IPS-15b (cell line): ENCODE measurements at regions not wholly inside any gene's neighbourhood (a gene's known extent, or its start where the extent isn't known, plus 50 kb on each side); places are given as distances from the start of the nearest gene placed in this dataset.

Experiments used
- H3K27me3 ChIP-seq: one replicate; pipeline ENCODE4 v1.6.1; 2013; ENCODE audit warnings: low read length; ENCODE audit not compliant: control insufficient read depth, insufficient read depth
- H3K36me3 ChIP-seq: one replicate; pipeline ENCODE4 v1.6.1; 2013; ENCODE audit warnings: low read length; ENCODE audit not compliant: control insufficient read depth, insufficient read depth
- H3K4me1 ChIP-seq: one replicate; pipeline ENCODE4 v1.6.1; 2013; ENCODE audit warnings: mild to moderate bottlenecking, low read length; ENCODE audit not compliant: control insufficient read depth, insufficient read depth
- H3K4me3 ChIP-seq: one replicate; pipeline ENCODE4 v1.5.1; 2013; ENCODE audit warnings: low read depth, low read length
- H3K9ac ChIP-seq: one replicate; pipeline ENCODE4 v1.6.1; 2013; ENCODE audit warnings: low read depth, mild to moderate bottlenecking, low read length
- H3K9me3 ChIP-seq: one replicate; pipeline ENCODE4 v1.6.1; 2013; ENCODE audit warnings: mild to moderate bottlenecking, low read length; ENCODE audit not compliant: control insufficient read depth, insufficient read depth

DNA sequence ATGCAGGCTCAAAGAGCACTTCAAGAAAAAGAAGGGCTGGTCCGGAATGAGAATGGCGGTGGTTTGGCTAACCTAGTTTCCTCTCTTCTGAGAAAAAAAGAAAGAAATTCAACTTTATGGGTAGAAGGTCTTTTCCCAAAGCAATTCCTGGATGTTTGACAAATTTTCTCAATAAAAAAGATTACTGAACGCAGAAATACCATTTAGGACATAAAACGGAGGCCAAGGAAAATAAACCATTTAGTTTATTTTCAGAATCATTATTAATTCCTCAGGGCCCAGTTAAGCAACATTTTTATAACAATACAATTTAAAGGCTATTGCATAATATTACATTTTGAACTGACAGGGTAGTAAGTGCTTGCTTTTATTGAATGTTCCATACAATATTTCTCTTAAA lies 284.6 kb upstream of the ANKRD30A start:
- Histone ChIP-seq H3K36me3 (no peaks in the 10 kb centered on the region), H3K27me3 (no peaks in the 10 kb centered on the region), H3K4me3 (no peak overlapping the region), H3K4me1 (no peaks in the 10 kb centered on the region), H3K9ac (no peak overlapping the region), H3K9me3 (peaks cover 28% of the 10 kb centered on the region)

DNA sequence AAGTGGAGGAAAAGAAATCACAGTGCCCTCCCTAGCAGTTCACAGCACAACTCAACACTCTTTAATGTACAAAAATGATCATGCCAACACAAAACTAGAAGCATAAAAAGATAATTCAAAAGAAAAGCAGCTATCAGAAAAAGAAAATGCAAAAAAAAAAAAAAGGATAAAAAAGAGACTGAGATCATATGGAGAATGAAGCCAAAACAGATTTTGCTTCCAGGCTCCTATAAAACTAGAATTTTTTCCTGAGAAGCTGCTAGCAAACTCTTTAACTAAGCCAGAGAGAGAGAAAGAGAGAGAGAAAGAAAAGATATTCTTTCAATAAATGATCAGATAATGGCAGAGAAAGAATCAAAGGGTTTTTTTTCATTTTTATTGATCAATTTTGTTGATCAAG lies 288.0 kb upstream of the ANKRD30A start:
- Histone ChIP-seq H3K4me1 (no peaks in the 10 kb centered on the region), H3K4me3 (no peak overlapping the region), H3K27me3 (no peaks in the 10 kb centered on the region), H3K9me3 (peaks cover 18% of the 10 kb centered on the region), H3K9ac (no peak overlapping the region), H3K36me3 (no peaks in the 10 kb centered on the region)

- H3K9ac ChIP-seq: no peak overlapping the region
- H3K9me3 ChIP-seq: peaks cover 4% of the 10 kb centered on the region
- H3K4me3 ChIP-seq: no peak overlapping the region
- no peaks in the 10 kb centered on the region for H3K27me3 ChIP-seq
- no peaks in the 10 kb centered on the region for H3K36me3 ChIP-seq
- H3K4me1 ChIP-seq: no peaks in the 10 kb centered on the region
Measured at GRCh38 chr10:36819781-36820180, 305.6 kb upstream of the ANKRD30A start.

DNA sequence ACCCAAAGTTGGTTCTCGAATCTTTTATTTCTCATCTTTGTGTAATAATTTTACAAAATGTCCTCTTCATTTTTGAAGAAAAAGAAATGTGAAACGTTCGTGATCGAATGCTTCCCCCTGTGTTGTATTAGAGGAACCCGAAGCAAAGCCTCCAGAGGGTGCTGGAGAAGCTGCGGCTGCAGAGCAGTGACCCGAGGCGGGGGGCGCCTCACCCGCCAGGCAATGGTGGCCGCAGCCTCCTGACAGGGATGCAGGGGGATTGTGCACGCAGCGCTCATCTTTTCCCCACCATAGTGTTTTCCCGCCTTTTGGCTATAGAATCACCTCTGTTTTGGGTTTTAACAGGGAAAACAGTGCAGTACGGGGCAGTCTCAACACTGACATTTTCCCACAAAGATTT lies 307.5 kb upstream of the ANKRD30A start:
- Histone ChIP-seq H3K36me3 (no peaks in the 10 kb centered on the region), H3K4me1 (no peaks in the 10 kb centered on the region), H3K9me3 (peaks cover 5% of the 10 kb centered on the region), H3K27me3 (no peaks in the 10 kb centered on the region), H3K4me3 (no peak overlapping the region), H3K9ac (no peak overlapping the region)

DNA sequence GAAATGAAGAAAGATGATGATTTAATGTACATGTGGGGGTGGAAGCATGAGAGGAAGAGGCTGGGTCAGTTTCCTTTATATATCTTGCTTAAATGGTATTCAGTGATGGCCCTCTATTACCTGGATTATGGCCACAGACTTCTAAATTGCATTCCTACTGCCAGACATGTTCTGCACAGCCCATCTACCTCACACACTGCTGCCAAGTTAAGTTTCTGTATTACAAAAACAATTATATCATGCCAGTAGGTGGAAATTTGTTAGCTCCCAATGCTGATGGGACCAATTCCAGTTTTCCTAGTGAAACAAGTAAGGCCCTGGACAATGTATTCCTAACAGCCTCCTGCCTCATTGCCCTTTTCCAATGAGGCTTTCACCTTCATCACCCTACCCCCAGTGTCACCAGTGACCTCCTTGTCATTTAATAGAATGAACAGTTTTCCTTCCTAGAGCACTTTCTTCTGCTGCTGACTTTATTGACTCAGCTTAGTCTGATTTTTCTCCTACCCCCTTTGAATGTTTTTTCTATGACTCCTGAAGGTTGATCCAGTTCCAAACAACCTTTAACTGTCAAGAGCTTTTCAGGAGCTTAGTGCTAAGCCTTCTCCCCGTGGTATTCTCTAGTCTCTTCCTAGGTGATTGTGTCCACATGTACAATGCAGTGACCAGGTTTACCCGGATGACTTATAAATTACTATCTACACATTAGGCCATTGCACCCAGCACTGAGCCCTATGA lies 316.6 kb upstream of the ANKRD30A start:
- Histone ChIP-seq H3K9me3 (peaks cover 7% of the 10 kb centered on the region), H3K9ac (no peak overlapping the region), H3K27me3 (no peaks in the 10 kb centered on the region), H3K4me1 (no peaks in the 10 kb centered on the region), H3K4me3 (no peak overlapping the region), H3K36me3 (no peaks in the 10 kb centered on the region)

DNA sequence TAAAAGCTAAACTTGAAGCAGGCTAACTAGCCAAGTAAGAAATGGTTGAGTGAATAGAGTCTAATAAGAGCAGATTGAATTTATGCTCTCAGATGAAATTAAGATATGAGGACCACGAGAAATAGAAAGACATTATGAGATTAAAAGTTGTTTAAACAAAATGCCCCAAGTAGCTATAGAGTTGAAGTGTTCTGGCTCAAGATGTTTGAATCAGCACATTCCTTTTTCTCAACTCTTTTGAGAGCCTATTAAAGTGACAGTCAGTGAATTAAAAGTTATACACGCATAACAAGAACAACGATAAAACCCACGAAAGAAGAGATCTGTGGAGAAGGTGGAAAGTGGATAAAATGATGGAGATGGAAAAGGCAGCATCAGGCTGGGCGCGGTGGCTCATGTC lies 322.2 kb upstream of the ANKRD30A start:
- Histone ChIP-seq H3K4me1 (no peaks in the 10 kb centered on the region), H3K27me3 (no peaks in the 10 kb centered on the region), H3K9ac (no peak overlapping the region), H3K36me3 (no peaks in the 10 kb centered on the region), H3K4me3 (no peak overlapping the region), H3K9me3 (no peaks in the 10 kb centered on the region)

GRCh38 chr10:36802490-36803153 lies 322.8 kb upstream of the ANKRD30A start:
- Histone ChIP-seq H3K4me1 (no peaks in the 10 kb centered on the region), H3K4me3 (no peak overlapping the region), H3K9ac (no peak overlapping the region), H3K9me3 (no peaks in the 10 kb centered on the region), H3K36me3 (no peaks in the 10 kb centered on the region), H3K27me3 (no peaks in the 10 kb centered on the region)

DNA sequence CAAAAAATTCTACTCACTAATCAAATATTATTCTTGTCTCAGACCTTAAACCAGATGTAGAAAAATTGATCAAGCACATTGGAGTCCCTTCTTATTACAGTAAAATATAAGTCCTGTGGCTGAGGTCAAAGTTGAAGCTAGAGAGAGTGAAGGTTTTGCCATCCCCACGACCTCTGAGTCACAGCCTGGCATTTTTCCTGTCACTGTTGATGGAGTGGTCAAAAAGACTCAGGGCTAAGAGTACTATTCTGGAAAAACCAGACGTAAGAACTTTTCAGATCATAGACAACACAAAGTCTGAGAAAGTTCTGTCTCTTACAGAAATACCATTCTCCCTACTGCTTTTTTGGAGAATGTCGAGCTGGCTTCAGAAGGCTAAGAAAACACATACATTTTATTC lies 323.7 kb upstream of the ANKRD30A start:
- H3K9ac ChIP-seq: no peak overlapping the region
- no peaks in the 10 kb centered on the region for H3K4me1 ChIP-seq
- H3K36me3 ChIP-seq: no peaks in the 10 kb centered on the region
- H3K27me3 ChIP-seq: no peaks in the 10 kb centered on the region
- H3K9me3 ChIP-seq: no peaks in the 10 kb centered on the region
- no peak overlapping the region for H3K4me3 ChIP-seq

GRCh38 chr10:36794981-36795380 lies 330.4 kb upstream of the ANKRD30A start:
- Histone ChIP-seq H3K27me3 (no peaks in the 10 kb centered on the region), H3K9me3 (peaks cover 4% of the 10 kb centered on the region), H3K4me3 (no peak overlapping the region), H3K4me1 (no peaks in the 10 kb centered on the region), H3K36me3 (no peaks in the 10 kb centered on the region), H3K9ac (no peak overlapping the region)

- Histone ChIP-seq H3K9ac (no peak overlapping the region), H3K4me1 (no peaks in the 10 kb centered on the region), H3K36me3 (no peaks in the 10 kb centered on the region)
Measured at GRCh38 chr10:36789974-36790373, 335.4 kb upstream of the ANKRD30A start.

GRCh38 chr10:36788152-36788551 lies 337.2 kb upstream of the ANKRD30A start:
- Histone ChIP-seq H3K4me1 (no peaks in the 10 kb centered on the region), H3K4me3 (no peak overlapping the region), H3K27me3 (no peaks in the 10 kb centered on the region), H3K9ac (no peak overlapping the region), H3K36me3 (no peaks in the 10 kb centered on the region), H3K9me3 (no peaks in the 10 kb centered on the region)

More at GRCh38 chr10:36789974-36790373, 335.4 kb upstream of the ANKRD30A start:
- H3K27me3 ChIP-seq: no peaks in the 10 kb centered on the region
- no peak overlapping the region for H3K4me3 ChIP-seq
- H3K9me3 ChIP-seq: peaks cover 4% of the 10 kb centered on the region

GRCh38 chr10:36783400-36783799 lies 342.0 kb upstream of the ANKRD30A start:
- H3K9me3 ChIP-seq: no peaks in the 10 kb centered on the region
- H3K4me3 ChIP-seq: no peak overlapping the region
- no peaks in the 10 kb centered on the region for H3K27me3 ChIP-seq
- H3K4me1 ChIP-seq: no peaks in the 10 kb centered on the region
- H3K36me3 ChIP-seq: no peaks in the 10 kb centered on the region
- no peak overlapping the region for H3K9ac ChIP-seq
